Trophoblast cell (in vitro differentiated cells and primary cell): ENCODE measurements at regions not wholly inside any gene's neighbourhood (a gene's known extent, or its start where the extent isn't known, plus 50 kb on each side); places are given as distances from the start of the nearest gene placed in this dataset.

Experiments used
- DNase-seq, 2 donors: peaks; one replicate each; pipeline ENCODE4 v3.0.0-alpha.2; 2016
- H2AFZ ChIP-seq: 2 replicates; pipeline ENCODE4 v1.6.1; 2013; ENCODE audit warnings: low read length, moderate library complexity, mild to moderate bottlenecking; ENCODE audit not compliant: insufficient read depth, poor library complexity
- H2AK5ac ChIP-seq: 2 replicates; pipeline ENCODE4 v1.6.1; 2013; ENCODE audit warnings: mild to moderate bottlenecking, low read length
- H2BK120ac ChIP-seq: 2 replicates; pipeline ENCODE4 v1.6.1; 2013; ENCODE audit warnings: low read length, mild to moderate bottlenecking, moderate library complexity; ENCODE audit not compliant: insufficient read depth, poor library complexity
- H2BK12ac ChIP-seq: 2 replicates; pipeline ENCODE4 v1.6.1; 2013; ENCODE audit warnings: mild to moderate bottlenecking, low read length, moderate library complexity
- H2BK5ac ChIP-seq: 2 replicates; pipeline ENCODE4 v1.6.1; 2013; ENCODE audit warnings: low read length, low read depth, moderate library complexity, mild to moderate bottlenecking; ENCODE audit not compliant: poor library complexity
- H3K14ac ChIP-seq: 2 replicates; pipeline ENCODE4 v1.6.1; 2013; ENCODE audit warnings: mild to moderate bottlenecking, low read length
- H3K18ac ChIP-seq: 2 replicates; pipeline ENCODE4 v1.6.1; 2013; ENCODE audit warnings: mild to moderate bottlenecking, low read length
- H3K23ac ChIP-seq: 2 replicates; pipeline ENCODE4 v1.6.1; 2013; ENCODE audit warnings: low read length
- H3K27ac ChIP-seq: 2 replicates; pipeline ENCODE4 v1.5.1; 2013; ENCODE audit warnings: low read depth, mild to moderate bottlenecking, inconsistent platforms, low read length, moderate library complexity
- H3K27me3 ChIP-seq: 2 replicates; pipeline ENCODE4 v1.6.1; 2013; ENCODE audit warnings: inconsistent platforms, mild to moderate bottlenecking, low read length, moderate library complexity; ENCODE audit not compliant: insufficient read depth
- H3K36me3 ChIP-seq, 2 experiments: 1 replicate in 1 of 2; 2 replicates in 1 of 2; pipeline ENCODE4 v1.6.1; 2013; ENCODE audit warnings: low read length in 2 of 2, mild to moderate bottlenecking in 2 of 2, moderate library complexity in 1 of 2; ENCODE audit not compliant: insufficient read depth in 2 of 2, control insufficient read depth in 1 of 2
- H3K4ac ChIP-seq: 2 replicates; pipeline ENCODE4 v1.6.1; 2013; ENCODE audit warnings: low read depth, mild to moderate bottlenecking, low read length, moderate library complexity
- H3K4me1 ChIP-seq, 2 experiments: 1 replicate in 1 of 2; 2 replicates in 1 of 2; pipeline ENCODE4 v1.6.1; 2013; ENCODE audit warnings: low read length in 2 of 2, mild to moderate bottlenecking in 2 of 2, moderate library complexity in 1 of 2; ENCODE audit not compliant: insufficient read depth in 2 of 2, control insufficient read depth in 1 of 2
- H3K4me2 ChIP-seq: 2 replicates; pipeline ENCODE4 v1.6.1; 2013; ENCODE audit warnings: inconsistent platforms, mild to moderate bottlenecking, low read length, moderate library complexity
- H3K4me3 ChIP-seq: 2 replicates; pipeline ENCODE4 v1.5.1; 2013; ENCODE audit warnings: mild to moderate bottlenecking, low read depth, low read length, inconsistent platforms
- H3K79me1 ChIP-seq: one replicate; pipeline ENCODE4 v1.6.1; 2013; ENCODE audit warnings: low read length
- H3K79me2 ChIP-seq: 2 replicates; pipeline ENCODE4 v1.6.1; 2013; ENCODE audit warnings: low read length, mild to moderate bottlenecking; ENCODE audit not compliant: control insufficient read depth, insufficient read depth, poor library complexity
- H3K9ac ChIP-seq: 2 replicates; pipeline ENCODE4 v1.6.1; 2013; ENCODE audit warnings: mild to moderate bottlenecking, low read length
- H3K9me3 ChIP-seq: 2 replicates; pipeline ENCODE4 v1.6.1; 2013; ENCODE audit warnings: low read depth, mild to moderate bottlenecking, control low read depth, inconsistent platforms, low read length; ENCODE audit not compliant: insufficient read depth
- H4K12ac ChIP-seq: 2 replicates; pipeline ENCODE4 v1.6.1; 2013; ENCODE audit warnings: low read depth, mild to moderate bottlenecking, low read length, moderate library complexity
- H4K8ac ChIP-seq: 2 replicates; pipeline ENCODE4 v1.6.1; 2013; ENCODE audit warnings: low read depth, mild to moderate bottlenecking, low read length, moderate library complexity
- H4K91ac ChIP-seq: one replicate; pipeline ENCODE4 v1.6.1; 2013; ENCODE audit warnings: low read depth, mild to moderate bottlenecking, low read length, moderate library complexity
- WGBS: extraction: QIAGEN DNeasy Blood & Tissue Kit; methylation state at CpG from one replicate; pipeline ENCODE4 v1.1.7; 2013; ENCODE audit warnings: missing lambda C conversion rate; ENCODE audit not compliant: insufficient read length, insufficient coverage; ENCODE audit errors: extremely low coverage; 5-methylcytosine and 5-hydroxymethylcytosine counted together

DNA sequence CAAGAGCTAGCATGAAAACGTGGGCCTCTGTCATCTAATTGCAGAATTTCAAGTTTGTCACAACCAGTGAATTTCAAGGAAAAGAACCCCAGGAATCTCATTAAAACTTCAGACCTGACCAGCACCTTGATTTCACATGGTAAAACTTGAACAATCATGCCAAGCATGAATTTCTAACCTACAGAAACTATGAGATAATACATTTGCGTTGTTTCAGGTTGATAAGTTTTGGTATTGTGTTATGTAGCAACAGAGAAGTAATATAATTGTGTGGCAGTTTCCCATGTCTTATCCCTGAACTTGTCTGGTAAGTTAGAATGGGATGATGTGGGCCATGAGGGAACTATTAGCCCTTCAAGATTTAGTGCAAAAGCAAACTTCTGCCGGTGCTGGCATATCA lies 530.1 kb downstream of the ANKRD7 start:
- Histone ChIP-seq H3K4me2 (no peak overlapping the region), H3K9me3 (no peaks in the 10 kb centered on the region), H3K23ac (no peak overlapping the region), H3K79me2 (no peaks in the 10 kb centered on the region), H4K8ac (no peak overlapping the region), H3K14ac (no peak overlapping the region), H3K36me3 (no peaks in the 10 kb centered on the region), H3K79me1 (no peaks in the 10 kb centered on the region), H4K12ac (no peak overlapping the region), H3K9ac (no peak overlapping the region), H3K18ac (no peak overlapping the region), H3K4me1 (no peaks in the 10 kb centered on the region), H2BK5ac (no peak overlapping the region), H2AK5ac (no peak overlapping the region), H3K27ac (no peak overlapping the region), H3K27me3 (no peaks in the 10 kb centered on the region), H2AFZ (no peak overlapping the region), H2BK120ac (no peak overlapping the region), H3K4me3 (no peak overlapping the region), H3K4ac (no peak overlapping the region), H2BK12ac (no peak overlapping the region), H4K91ac (no peak overlapping the region)
- peak; percentile 28 to 56 for DNase-seq
- WGBS: no CpG with 5 or more reads among the region's 3 CpGs

DNA sequence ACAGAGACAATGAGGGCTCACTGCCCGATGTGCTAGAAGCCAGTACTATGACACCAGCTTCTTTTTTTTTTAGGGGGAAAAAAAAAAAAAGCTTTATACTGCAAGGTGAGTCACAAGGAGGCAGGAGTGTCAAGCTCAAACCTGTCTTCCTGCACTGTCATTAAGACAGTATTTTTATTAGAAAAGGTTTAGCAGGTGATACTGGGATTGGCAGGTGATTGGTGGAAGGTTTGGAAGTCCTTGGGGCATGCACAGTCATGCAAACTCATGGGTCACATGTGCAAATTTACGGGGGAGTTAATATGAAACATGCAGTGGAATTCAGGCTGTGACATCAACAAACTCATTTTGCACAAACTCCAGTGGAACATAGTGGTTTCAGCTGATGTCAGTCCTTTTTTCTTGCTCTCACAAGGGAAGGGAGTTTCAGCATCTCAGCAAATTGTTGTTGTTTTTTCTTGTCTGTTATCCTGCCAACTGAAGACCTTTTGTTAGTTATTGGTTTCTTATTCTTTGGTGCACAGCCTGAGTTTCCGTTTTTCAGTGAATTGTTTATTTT lies 530.6 kb downstream of the ANKRD7 start:
- H3K79me1 ChIP-seq: no peaks in the 10 kb centered on the region
- H4K12ac ChIP-seq: no peak overlapping the region
- no peaks in the 10 kb centered on the region for H3K27me3 ChIP-seq
- no peaks in the 10 kb centered on the region for H3K4me1 ChIP-seq
- no peaks in the 10 kb centered on the region for H3K36me3 ChIP-seq
- H2BK5ac ChIP-seq: no peak overlapping the region
- H3K18ac ChIP-seq: no peak overlapping the region
- no peak overlapping the region for H3K14ac ChIP-seq
- DNase-seq: no peak
- H3K4ac ChIP-seq: no peak overlapping the region
- no peaks in the 10 kb centered on the region for H3K79me2 ChIP-seq
- no peak overlapping the region for H3K23ac ChIP-seq
- H3K9ac ChIP-seq: no peak overlapping the region
- no peak overlapping the region for H2AFZ ChIP-seq
- WGBS: no CpG with 5 or more reads among the region's 3 CpGs
- no peak overlapping the region for H2BK12ac ChIP-seq
- no peak overlapping the region for H3K27ac ChIP-seq
- H4K8ac ChIP-seq: no peak overlapping the region
- H4K91ac ChIP-seq: no peak overlapping the region
- no peak overlapping the region for H2BK120ac ChIP-seq
- H3K9me3 ChIP-seq: no peaks in the 10 kb centered on the region
- no peak overlapping the region for H3K4me2 ChIP-seq
- no peak overlapping the region for H2AK5ac ChIP-seq
- no peak overlapping the region for H3K4me3 ChIP-seq

DNA sequence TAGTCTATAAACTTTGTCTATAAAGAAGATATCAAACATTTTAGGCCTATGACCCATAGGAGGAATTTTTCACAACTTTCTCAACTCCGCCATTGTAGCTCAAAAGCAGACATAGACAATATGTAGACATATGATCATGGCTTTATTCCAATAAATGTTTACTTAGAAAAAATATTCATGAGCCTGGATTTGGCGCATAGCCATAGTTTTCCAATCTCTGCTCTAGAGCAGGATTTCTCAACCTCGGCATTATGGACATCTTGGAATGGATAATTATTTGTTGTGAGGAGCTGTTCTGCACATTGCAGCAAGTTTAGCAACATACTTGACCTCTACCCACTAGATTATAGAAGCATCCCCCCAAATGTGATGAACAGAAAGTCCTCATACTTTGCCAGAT lies 532.6 kb downstream of the ANKRD7 start:
- Histone ChIP-seq H2BK12ac (no peak overlapping the region), H3K4me1 (no peaks in the 10 kb centered on the region), H2AK5ac (no peak overlapping the region), H4K91ac (no peak overlapping the region), H4K8ac (no peak overlapping the region), H3K27me3 (no peaks in the 10 kb centered on the region), H2AFZ (no peak overlapping the region), H3K4me2 (no peak overlapping the region), H2BK5ac (no peak overlapping the region), H3K14ac (no peak overlapping the region), H3K4me3 (no peak overlapping the region), H3K18ac (no peak overlapping the region), H3K9me3 (peaks cover 3% of the 10 kb centered on the region), H3K27ac (no peak overlapping the region), H2BK120ac (no peak overlapping the region), H3K4ac (no peak overlapping the region), H4K12ac (no peak overlapping the region), H3K9ac (no peak overlapping the region), H3K23ac (no peak overlapping the region), H3K79me2 (no peaks in the 10 kb centered on the region), H3K79me1 (no peaks in the 10 kb centered on the region), H3K36me3 (no peaks in the 10 kb centered on the region)
- DNase-seq: no peak
- no CpG with 5 or more reads among the region's 3 CpGs for WGBS

DNA sequence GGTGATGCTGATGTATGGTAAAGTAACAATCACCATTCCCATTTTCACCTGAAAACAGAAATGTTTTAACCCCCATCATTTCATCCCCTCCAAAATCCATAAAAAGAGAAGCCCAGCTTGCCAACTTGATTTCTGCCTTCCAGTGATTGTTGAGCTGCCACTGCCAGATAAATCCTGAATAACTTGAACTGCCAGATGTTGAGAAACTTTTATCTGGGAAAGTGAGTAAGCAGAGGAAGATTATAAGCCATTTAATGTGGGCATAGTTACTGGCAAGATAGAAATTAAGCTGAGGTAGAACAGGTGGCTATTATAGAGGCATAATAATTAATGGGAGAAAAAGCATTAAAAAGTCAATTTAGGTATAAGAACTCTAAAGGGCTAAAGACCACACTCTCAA lies 534.1 kb downstream of the ANKRD7 start:
- no peak overlapping the region for H4K8ac ChIP-seq
- no peak overlapping the region for H2AK5ac ChIP-seq
- no peak overlapping the region for H3K9ac ChIP-seq

More for the DNA sequence above, 534.1 kb downstream of the ANKRD7 start:
- Histone ChIP-seq H3K36me3 (no peaks in the 10 kb centered on the region), H3K4ac (no peak overlapping the region), H4K91ac (no peak overlapping the region), H2BK12ac (no peak overlapping the region), H4K12ac (no peak overlapping the region), H3K79me2 (no peaks in the 10 kb centered on the region), H3K27me3 (no peaks in the 10 kb centered on the region), H3K23ac (no peak overlapping the region), H3K4me1 (no peaks in the 10 kb centered on the region), H3K18ac (no peak overlapping the region), H2AFZ (no peak overlapping the region), H3K79me1 (no peaks in the 10 kb centered on the region), H3K4me2 (no peak overlapping the region), H2BK120ac (no peak overlapping the region), H3K14ac (no peak overlapping the region), H2BK5ac (no peak overlapping the region), H3K4me3 (no peak overlapping the region), H3K9me3 (peaks cover 3% of the 10 kb centered on the region), H3K27ac (no peak overlapping the region)
- DNase-seq: peak in 1 of 2 donors; percentile 12
